ENCODE measurements at regions not wholly inside any gene's neighbourhood (a gene's known extent, or its start where the extent isn't known, plus 50 kb on each side); places are given as distances from the start of the nearest gene placed in this dataset.

GRCh38 chr3:102599819-102600576 lies 165.2 kb downstream of the ZPLD1 start:
- DNase-seq (ENCODE audit: low read depth, low spot score), result no peak

- no peak for DNase-seq (ENCODE audit: low read depth, low spot score)
Observed at GRCh38 chr3:102605153-102605552, 170.3 kb downstream of the ZPLD1 start.

GRCh38 chr3:102608875-102609274 lies 174.1 kb downstream of the ZPLD1 start:
- DNase-seq (ENCODE audit: low read depth, low spot score), result no peak

- no peak for DNase-seq (ENCODE audit: low read depth, low spot score)
Observed at GRCh38 chr3:102614021-102614569, 179.3 kb downstream of the ZPLD1 start.

- DNase-seq (ENCODE audit: low read depth, low spot score), result no peak
Observed at GRCh38 chr3:102614585-102614984, 179.8 kb downstream of the ZPLD1 start.

- no peak for DNase-seq (ENCODE audit: low read depth, low spot score)
Observed at GRCh38 chr3:102617381-102617780, 182.6 kb downstream of the ZPLD1 start.

- no peak for DNase-seq (ENCODE audit: low read depth, low spot score)
Observed at GRCh38 chr3:102619361-102619760, 184.5 kb downstream of the ZPLD1 start.

GRCh38 chr3:102629943-102630342 lies 195.1 kb downstream of the ZPLD1 start:
- no peak for DNase-seq (ENCODE audit: low read depth, low spot score)

- no peak for DNase-seq (ENCODE audit: low read depth, low spot score)
Observed at GRCh38 chr3:102630531-102630930, 195.7 kb downstream of the ZPLD1 start.

- no peak for DNase-seq (ENCODE audit: low read depth, low spot score)
Observed at GRCh38 chr3:102643546-102643945, 208.7 kb downstream of the ZPLD1 start.

GRCh38 chr3:102646557-102646956 lies 211.7 kb downstream of the ZPLD1 start:
- no peak for DNase-seq (ENCODE audit: low read depth, low spot score)

- DNase-seq (ENCODE audit: low read depth, low spot score), result no peak
Observed at GRCh38 chr3:102660653-102661052, 225.8 kb downstream of the ZPLD1 start.

- DNase-seq (ENCODE audit: low read depth, low spot score), result no peak
Observed at GRCh38 chr3:102661707-102662497, 227.1 kb downstream of the ZPLD1 start.

GRCh38 chr3:102662498-102662772 lies 227.6 kb downstream of the ZPLD1 start:
- DNase-seq (ENCODE audit: low read depth, low spot score), result no peak

GRCh38 chr3:102664126-102664525 lies 229.3 kb downstream of the ZPLD1 start:
- no peak for DNase-seq (ENCODE audit: low read depth, low spot score)

- no peak for DNase-seq (ENCODE audit: low read depth, low spot score)
Observed at GRCh38 chr3:102665183-102665582, 230.4 kb downstream of the ZPLD1 start.

GRCh38 chr3:102668247-102668646 lies 233.4 kb downstream of the ZPLD1 start:
- DNase-seq (ENCODE audit: low read depth, low spot score), result no peak

- no peak for DNase-seq (ENCODE audit: low read depth, low spot score)
Observed at GRCh38 chr3:102670986-102671385, 236.2 kb downstream of the ZPLD1 start.

GRCh38 chr3:102672305-102672704 lies 237.5 kb downstream of the ZPLD1 start:
- DNase-seq (ENCODE audit: low read depth, low spot score), result no peak

- DNase-seq (ENCODE audit: low read depth, low spot score), result no peak
Observed at GRCh38 chr3:102673271-102674115, 238.7 kb downstream of the ZPLD1 start.

- no peak for DNase-seq (ENCODE audit: low read depth, low spot score)
Observed at GRCh38 chr3:102674284-102674683, 239.5 kb downstream of the ZPLD1 start.

GRCh38 chr3:102676424-102676823 lies 241.6 kb downstream of the ZPLD1 start:
- no peak for DNase-seq (ENCODE audit: low read depth, low spot score)

All from pulmonary artery endothelial cell (primary cell).